ENCODE measurements at regions not wholly inside any gene's neighbourhood (a gene's known extent, or its start where the extent isn't known, plus 50 kb on each side); places are given as distances from the start of the nearest gene placed in this dataset.
"Not testable (repeated sequence)": the region's sequence is repeated elsewhere in the genome, so short reads cannot be mapped to it uniquely, and the experiment has no call there.

DNA sequence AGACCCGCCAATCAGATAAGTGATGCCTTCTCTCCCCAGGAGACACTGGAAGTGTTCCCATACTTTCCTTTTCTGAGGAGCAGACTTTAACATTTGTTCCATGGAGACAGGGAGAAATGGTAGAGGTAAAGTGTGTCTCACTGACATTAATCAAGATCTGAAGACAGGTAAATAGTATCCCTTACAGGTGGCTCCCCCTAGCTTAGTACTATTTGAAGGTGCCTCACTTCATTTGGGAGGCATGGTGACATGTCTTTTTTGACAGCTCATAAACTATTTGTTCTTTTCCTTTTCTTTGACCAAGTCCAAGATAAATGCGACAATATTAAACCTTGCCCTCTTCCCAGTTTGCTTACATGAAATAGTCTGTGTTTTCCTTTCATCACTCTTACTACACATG is 485.6 kb upstream of the IL12A start:
- no peaks in the 10 kb centered on the region for H3K9me3 ChIP-seq

DNA sequence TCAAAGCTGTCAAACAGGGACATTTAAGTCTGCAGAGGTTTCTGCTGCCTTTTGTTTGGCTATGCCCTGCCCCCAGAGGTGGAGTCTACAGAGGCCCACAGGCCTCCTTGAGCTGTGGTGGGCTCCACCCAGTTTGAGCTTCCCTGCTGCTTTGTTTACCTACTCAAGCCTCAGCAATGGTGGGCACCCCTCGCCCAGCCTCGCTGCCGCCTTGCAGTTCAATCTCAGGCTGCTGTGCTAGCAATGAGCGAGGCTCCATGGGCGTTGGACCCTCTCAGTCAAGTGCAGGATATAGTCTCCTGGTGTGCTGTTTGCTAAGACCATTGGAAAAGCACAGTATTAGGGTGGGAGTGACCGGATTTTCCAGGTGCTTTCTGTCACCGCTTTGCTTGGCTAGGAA is 477.6 kb upstream of the IL12A start:
- not testable (repeated sequence) for ATAC-seq (ENCODE audit: low FRiP score in 2 of 2)
- 92% methylated on average over 6 to 7 of the region's 7 CpGs for WGBS, 2 donors

More for the DNA sequence above, 485.6 kb upstream of the IL12A start:
- Histone ChIP-seq H3K4me3 (no peak overlapping the region), H3K4me1 (no peaks in the 10 kb centered on the region), H3K27ac (no peak overlapping the region), H3K36me3 (no peaks in the 10 kb centered on the region), H3K27me3 (no peaks in the 10 kb centered on the region)
- no peak for TF ChIP-seq POLR2AphosphoS5 (IDR thresholded peaks at IDR 0.05)
- WGBS, 2 donors, result 82 to 83% methylated on average over 2 of the region's 2 CpGs
- ATAC-seq (ENCODE audit: low FRiP score in 2 of 2) (no peak), DNase-seq (no peak)

DNA sequence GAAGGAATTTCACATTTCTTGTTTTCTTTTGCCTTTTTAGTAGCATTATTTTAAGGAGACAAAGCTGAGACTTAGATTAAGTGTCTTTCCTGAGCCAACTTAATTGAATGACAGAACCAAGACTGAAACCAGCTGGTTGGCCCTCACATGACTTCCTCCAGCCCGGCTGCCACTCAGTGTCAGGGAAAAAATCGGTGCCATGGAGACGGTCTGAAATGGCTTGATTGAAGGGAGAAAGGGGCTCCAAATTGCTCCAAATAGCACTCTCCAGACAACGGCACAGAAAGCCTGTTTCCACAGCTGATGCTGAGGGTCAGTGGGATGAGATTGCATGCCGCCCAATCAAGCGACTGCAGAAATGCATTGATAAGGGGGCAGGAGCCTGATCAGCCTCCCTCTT is 475.2 kb upstream of the IL12A start:
- H3K9me3 ChIP-seq, result no peaks in the 10 kb centered on the region
- DNase-seq (no peak), ATAC-seq (ENCODE audit: low FRiP score in 2 of 2) (no peak)
- 62 to 66% methylated on average over 6 of the region's 6 CpGs for WGBS, 2 donors
- no peak overlapping the region for H3K4me3 ChIP-seq
- H3K4me1 ChIP-seq, result no peaks in the 10 kb centered on the region
- no peak overlapping the region for H3K27ac ChIP-seq
- H3K36me3 ChIP-seq, result no peaks in the 10 kb centered on the region
- TF ChIP-seq, protein P1, sequence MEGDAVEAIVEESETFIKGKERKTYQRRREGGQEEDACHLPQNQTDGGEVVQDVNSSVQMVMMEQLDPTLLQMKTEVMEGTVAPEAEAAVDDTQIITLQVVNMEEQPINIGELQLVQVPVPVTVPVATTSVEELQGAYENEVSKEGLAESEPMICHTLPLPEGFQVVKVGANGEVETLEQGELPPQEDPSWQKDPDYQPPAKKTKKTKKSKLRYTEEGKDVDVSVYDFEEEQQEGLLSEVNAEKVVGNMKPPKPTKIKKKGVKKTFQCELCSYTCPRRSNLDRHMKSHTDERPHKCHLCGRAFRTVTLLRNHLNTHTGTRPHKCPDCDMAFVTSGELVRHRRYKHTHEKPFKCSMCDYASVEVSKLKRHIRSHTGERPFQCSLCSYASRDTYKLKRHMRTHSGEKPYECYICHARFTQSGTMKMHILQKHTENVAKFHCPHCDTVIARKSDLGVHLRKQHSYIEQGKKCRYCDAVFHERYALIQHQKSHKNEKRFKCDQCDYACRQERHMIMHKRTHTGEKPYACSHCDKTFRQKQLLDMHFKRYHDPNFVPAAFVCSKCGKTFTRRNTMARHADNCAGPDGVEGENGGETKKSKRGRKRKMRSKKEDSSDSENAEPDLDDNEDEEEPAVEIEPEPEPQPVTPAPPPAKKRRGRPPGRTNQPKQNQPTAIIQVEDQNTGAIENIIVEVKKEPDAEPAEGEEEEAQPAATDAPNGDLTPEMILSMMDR (IDR thresholded peaks at IDR 0.05), result no peak
- TF ChIP-seq POLR2A (IDR thresholded peaks at IDR 0.05) (no peak), POLR2AphosphoS5 (IDR thresholded peaks at IDR 0.05) (no peak), EP300 (IDR thresholded peaks at IDR 0.05) (no peak)
- H3K27me3 ChIP-seq, result no peaks in the 10 kb centered on the region

More for the DNA sequence above, 477.6 kb upstream of the IL12A start:
- H3K4me1 ChIP-seq, H3K9me3 ChIP-seq, H3K27me3 ChIP-seq, H3K36me3 ChIP-seq, H3K27ac ChIP-seq, H3K4me3 ChIP-seq: not testable (repeated sequence)
- peak in 1 of 2 donors; percentile 36 for DNase-seq

DNA sequence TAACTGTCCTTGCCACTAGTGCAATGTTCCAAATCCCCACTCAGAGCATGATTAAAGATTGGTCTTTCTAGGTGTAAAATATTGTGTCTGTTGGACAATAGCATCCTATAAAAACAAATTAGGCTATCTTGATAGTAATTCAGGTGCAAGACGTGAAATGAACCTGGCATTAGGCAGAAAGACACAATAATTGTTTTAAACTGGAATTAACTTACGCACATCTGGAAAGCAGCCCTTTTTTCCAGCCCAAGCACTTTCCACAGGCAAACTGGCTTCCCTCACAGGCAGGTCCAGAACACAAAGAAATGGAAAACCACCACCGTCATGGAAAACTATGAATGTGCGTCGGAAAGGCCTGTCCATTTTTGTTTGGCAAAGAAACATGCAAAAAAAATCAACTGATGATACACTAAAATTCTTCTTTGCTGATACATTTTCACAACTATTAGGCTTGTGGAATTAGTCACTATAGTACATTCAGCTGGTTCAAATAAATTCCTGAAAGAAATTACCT is 474.7 kb upstream of the IL12A start:
- H3K36me3 ChIP-seq, result no peaks in the 10 kb centered on the region
- no peaks in the 10 kb centered on the region for H3K27me3 ChIP-seq
- no peaks in the 10 kb centered on the region for H3K9me3 ChIP-seq
- no peak overlapping the region for H3K27ac ChIP-seq
- ATAC-seq (ENCODE audit: low FRiP score in 2 of 2) (no peak), DNase-seq (no peak)
- no peak overlapping the region for H3K4me3 ChIP-seq
- H3K4me1 ChIP-seq, result no peaks in the 10 kb centered on the region
- 80 to 85% methylated on average over 5 of the region's 5 CpGs for WGBS, 2 donors
- TF ChIP-seq, protein P1 (IDR thresholded peaks at IDR 0.05), result no peak
- TF ChIP-seq EP300 (IDR thresholded peaks at IDR 0.05), result no peak
- TF ChIP-seq POLR2AphosphoS5 (IDR thresholded peaks at IDR 0.05), result no peak
- TF ChIP-seq POLR2A (IDR thresholded peaks at IDR 0.05), result no peak

DNA sequence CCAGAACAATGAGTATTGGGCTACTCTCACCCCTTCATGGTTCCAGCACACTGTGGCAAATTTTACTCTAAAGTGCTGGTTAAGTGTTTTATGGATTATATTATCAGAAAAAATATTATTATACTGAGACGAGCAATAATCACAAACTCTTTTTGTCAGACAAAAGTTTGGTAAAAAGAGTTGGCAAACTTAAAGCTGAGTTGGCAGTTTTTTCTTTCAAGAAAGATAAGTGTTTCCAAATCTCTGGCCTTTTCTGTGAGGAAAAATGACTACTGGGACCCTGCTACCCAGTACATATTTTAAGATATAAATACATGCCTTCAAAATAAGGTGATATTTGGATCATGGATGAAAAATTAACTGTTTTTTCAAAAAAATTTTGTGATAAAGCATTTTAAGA is 471.5 kb upstream of the IL12A start:
- H3K4me3 ChIP-seq, result no peak overlapping the region
- no peaks in the 10 kb centered on the region for H3K9me3 ChIP-seq
- TF ChIP-seq POLR2A (IDR thresholded peaks at IDR 0.05) (no peak), EP300 (IDR thresholded peaks at IDR 0.05) (no peak), POLR2AphosphoS5 (IDR thresholded peaks at IDR 0.05) (no peak)
- TF ChIP-seq, protein P1 (IDR thresholded peaks at IDR 0.05), result no peak
- no peaks in the 10 kb centered on the region for H3K27me3 ChIP-seq
- no peaks in the 10 kb centered on the region for H3K36me3 ChIP-seq
- H3K4me1 ChIP-seq, result no peaks in the 10 kb centered on the region
- H3K27ac ChIP-seq, result no peak overlapping the region
- ATAC-seq (ENCODE audit: low FRiP score in 2 of 2) (no peak), DNase-seq (no peak)
- WGBS, 2 donors, result 80 to 82% methylated on average over 1 of the region's 1 CpG

DNA sequence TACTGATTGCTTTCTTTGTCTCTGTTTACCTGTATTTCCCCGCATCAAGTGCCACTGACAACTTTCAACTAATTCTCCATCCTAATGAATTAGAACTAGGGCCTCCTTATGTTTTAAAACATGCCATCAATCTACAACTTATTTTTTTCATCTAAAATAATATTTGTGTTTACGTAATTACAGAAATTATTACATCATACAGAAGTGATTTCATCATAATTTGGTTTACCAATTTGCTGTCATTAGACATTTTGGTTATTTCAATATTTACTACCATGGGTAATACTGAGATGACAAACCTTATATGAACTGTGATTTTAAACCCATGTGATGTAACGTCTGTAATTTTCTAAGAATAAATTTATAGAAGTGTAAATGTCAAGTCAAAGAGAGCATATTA is 468.0 kb upstream of the IL12A start:
- H3K4me3 ChIP-seq, result no peak overlapping the region
- no peaks in the 10 kb centered on the region for H3K27me3 ChIP-seq
- DNase-seq, result no peak
- ATAC-seq (ENCODE audit: low FRiP score in 2 of 2), result no peak
- WGBS, 2 donors, result 85 to 87% methylated on average over 3 of the region's 3 CpGs
- no peaks in the 10 kb centered on the region for H3K36me3 ChIP-seq
- H3K9me3 ChIP-seq, result no peaks in the 10 kb centered on the region
- no peaks in the 10 kb centered on the region for H3K4me1 ChIP-seq
- TF ChIP-seq, protein P1 (IDR thresholded peaks at IDR 0.05), result no peak
- TF ChIP-seq EP300 (IDR thresholded peaks at IDR 0.05) (no peak), POLR2A (IDR thresholded peaks at IDR 0.05) (no peak), POLR2AphosphoS5 (IDR thresholded peaks at IDR 0.05) (no peak)
- no peak overlapping the region for H3K27ac ChIP-seq
